LNCaP clone FGC (cell line): ENCODE measurements at regions not wholly inside any gene's neighbourhood (a gene's known extent, or its start where the extent isn't known, plus 50 kb on each side); places are given as distances from the start of the nearest gene placed in this dataset.
"Not testable (repeated sequence)": the region's sequence is repeated elsewhere in the genome, so short reads cannot be mapped to it uniquely, and the experiment has no call there.

Experiments used
- DNase-seq: peaks from one replicate; pipeline ENCODE4 v3.0.0-alpha.2; 2011; ENCODE audit warnings: low read depth
- H3K4me3 ChIP-seq: 2 replicates; pipeline ENCODE4 v1.5.1; 2011; ENCODE audit warnings: mild to moderate bottlenecking, low read depth, low read length, control low read depth
- TF ChIP-seq, protein P1 (sequence below): IDR thresholded peaks from 2 replicates; pipeline ENCODE4 v1.5.1; 2012; ENCODE audit warnings: mild to moderate bottlenecking; ENCODE audit not compliant: control insufficient read depth, insufficient read depth; ENCODE audit errors: extremely low read depth

- DNase-seq: no peak
- TF ChIP-seq, protein P1, sequence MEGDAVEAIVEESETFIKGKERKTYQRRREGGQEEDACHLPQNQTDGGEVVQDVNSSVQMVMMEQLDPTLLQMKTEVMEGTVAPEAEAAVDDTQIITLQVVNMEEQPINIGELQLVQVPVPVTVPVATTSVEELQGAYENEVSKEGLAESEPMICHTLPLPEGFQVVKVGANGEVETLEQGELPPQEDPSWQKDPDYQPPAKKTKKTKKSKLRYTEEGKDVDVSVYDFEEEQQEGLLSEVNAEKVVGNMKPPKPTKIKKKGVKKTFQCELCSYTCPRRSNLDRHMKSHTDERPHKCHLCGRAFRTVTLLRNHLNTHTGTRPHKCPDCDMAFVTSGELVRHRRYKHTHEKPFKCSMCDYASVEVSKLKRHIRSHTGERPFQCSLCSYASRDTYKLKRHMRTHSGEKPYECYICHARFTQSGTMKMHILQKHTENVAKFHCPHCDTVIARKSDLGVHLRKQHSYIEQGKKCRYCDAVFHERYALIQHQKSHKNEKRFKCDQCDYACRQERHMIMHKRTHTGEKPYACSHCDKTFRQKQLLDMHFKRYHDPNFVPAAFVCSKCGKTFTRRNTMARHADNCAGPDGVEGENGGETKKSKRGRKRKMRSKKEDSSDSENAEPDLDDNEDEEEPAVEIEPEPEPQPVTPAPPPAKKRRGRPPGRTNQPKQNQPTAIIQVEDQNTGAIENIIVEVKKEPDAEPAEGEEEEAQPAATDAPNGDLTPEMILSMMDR: no peak
- no peak overlapping the region for H3K4me3 ChIP-seq
Observed at GRCh38 chr12:105588106-105588505, 257.6 kb downstream of the C12orf75 start.

GRCh38 chr12:105590571-105590970 is 260.1 kb downstream of the C12orf75 start:
- TF ChIP-seq, protein P1: no peak
- no peak for DNase-seq
- no peak overlapping the region for H3K4me3 ChIP-seq

GRCh38 chr12:105595440-105595839 is 264.9 kb downstream of the C12orf75 start:
- no peak overlapping the region for H3K4me3 ChIP-seq
- no peak for DNase-seq
- TF ChIP-seq, protein P1: no peak

DNA sequence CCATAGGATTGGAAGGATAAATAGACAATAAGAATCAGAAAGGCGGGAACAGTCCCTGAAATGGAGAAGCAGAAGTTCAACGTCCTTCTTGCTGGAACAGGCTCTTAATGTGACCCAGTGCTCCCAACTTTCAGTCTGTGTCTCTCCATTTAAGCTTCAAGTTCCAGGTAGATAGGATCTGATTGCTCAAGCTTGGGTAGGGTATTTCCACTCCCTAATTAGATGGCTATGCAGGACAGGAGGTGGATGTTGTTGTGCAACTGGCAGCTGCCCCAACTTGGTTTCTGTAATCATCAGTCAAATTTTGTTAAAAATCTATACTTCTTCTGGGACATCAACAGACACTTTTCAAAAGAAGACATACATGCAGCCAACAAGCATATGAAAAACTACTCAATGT is 266.2 kb downstream of the C12orf75 start:
- TF ChIP-seq, protein P1: no peak
- no peak for DNase-seq

GRCh38 chr12:105598031-105598430 is 267.5 kb downstream of the C12orf75 start:
- TF ChIP-seq, protein P1: no peak
- no peak overlapping the region for H3K4me3 ChIP-seq
- no peak for DNase-seq

More for the DNA sequence above, 266.2 kb downstream of the C12orf75 start:
- no peak overlapping the region for H3K4me3 ChIP-seq

- TF ChIP-seq, protein P1: no peak
- no peak for DNase-seq
- H3K4me3 ChIP-seq: no peak overlapping the region
Observed at GRCh38 chr12:105600911-105601545, 270.5 kb downstream of the C12orf75 start.

DNA sequence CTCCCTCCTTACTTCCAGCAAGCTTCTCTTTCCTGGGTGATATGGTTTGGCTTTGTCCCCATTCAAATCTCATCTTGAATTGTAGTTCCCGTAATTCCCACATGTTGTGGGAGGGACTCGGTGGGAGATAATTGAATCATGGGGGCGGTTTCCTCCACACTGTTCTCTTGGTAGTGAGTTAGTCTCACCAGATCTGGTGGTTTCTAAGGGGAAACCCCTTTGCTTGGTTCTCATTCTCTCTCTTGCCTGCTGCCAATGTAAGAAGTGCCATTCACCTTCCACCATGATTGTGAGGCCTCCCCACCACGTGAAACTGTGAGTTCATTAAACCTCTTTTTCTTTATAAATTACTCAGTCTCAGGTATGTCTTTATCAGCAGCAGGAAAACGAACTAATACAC is 271.8 kb downstream of the C12orf75 start:
- not testable (repeated sequence) for DNase-seq

GRCh38 chr12:105604281-105604680 is 273.8 kb downstream of the C12orf75 start:
- DNase-seq, H3K4me3 ChIP-seq: not testable (repeated sequence)

More for the DNA sequence above, 271.8 kb downstream of the C12orf75 start:
- not testable (repeated sequence) for H3K4me3 ChIP-seq

GRCh38 chr12:105606613-105607012 is 276.1 kb downstream of the C12orf75 start:
- DNase-seq, H3K4me3 ChIP-seq: not testable (repeated sequence)

DNA sequence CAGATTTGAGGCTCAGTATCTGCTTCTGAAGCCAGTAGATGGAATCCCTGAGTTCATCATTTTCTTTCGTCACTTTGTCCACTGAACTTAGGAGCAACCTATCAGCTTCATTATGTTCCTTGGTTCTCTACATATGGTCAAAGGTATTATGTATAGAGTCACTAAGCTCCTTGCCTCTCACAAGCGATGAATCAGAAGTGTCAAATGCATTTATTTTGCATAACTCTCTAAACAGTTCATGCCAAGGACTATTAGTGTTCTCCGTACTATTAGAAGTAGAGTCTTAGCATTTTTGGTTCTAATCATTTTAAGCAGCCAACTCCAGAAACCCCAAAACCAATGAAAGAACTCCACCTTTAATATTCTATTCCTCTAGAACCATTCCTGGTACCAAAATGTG is 278.5 kb downstream of the C12orf75 start:
- DNase-seq, H3K4me3 ChIP-seq: not testable (repeated sequence)
